ENCODE measurements at regions not wholly inside any gene's neighbourhood (a gene's known extent, or its start where the extent isn't known, plus 50 kb on each side); places are given as distances from the start of the nearest gene placed in this dataset.

DNA sequence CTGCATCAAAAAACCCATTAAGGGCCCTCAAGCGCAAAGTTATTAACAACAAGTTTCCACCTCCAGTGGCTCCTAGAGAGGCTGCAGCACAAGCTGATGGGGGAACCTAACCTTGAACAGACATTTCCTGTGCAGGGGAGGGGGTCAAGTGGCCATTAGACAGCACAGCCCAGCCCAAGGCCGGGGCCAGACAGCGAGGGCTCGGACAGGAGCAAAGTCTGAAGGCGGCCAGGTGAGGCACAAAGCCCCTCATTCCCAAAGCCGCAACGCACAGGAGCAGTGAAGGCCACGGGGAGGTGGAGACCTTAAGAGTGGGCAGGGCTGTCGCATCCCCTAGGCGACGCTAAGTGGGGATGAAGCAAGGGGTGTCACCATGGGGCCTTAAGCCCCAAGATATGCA is 73.2 kb upstream of the ZNF746 start:
- TF ChIP-seq, protein P1, sequence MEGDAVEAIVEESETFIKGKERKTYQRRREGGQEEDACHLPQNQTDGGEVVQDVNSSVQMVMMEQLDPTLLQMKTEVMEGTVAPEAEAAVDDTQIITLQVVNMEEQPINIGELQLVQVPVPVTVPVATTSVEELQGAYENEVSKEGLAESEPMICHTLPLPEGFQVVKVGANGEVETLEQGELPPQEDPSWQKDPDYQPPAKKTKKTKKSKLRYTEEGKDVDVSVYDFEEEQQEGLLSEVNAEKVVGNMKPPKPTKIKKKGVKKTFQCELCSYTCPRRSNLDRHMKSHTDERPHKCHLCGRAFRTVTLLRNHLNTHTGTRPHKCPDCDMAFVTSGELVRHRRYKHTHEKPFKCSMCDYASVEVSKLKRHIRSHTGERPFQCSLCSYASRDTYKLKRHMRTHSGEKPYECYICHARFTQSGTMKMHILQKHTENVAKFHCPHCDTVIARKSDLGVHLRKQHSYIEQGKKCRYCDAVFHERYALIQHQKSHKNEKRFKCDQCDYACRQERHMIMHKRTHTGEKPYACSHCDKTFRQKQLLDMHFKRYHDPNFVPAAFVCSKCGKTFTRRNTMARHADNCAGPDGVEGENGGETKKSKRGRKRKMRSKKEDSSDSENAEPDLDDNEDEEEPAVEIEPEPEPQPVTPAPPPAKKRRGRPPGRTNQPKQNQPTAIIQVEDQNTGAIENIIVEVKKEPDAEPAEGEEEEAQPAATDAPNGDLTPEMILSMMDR (IDR thresholded peaks at IDR 0.05; ENCODE audit: insufficient read depth, low read length, poor library complexity, severe bottlenecking): no peak
- Histone ChIP-seq H3K4me3 (ENCODE audit: low read depth, low read length) (no peak overlapping the region), H3K27me3 (ENCODE audit: control insufficient read depth, insufficient read depth, low read length) (no peaks in the 10 kb centered on the region), H3K36me3 (ENCODE audit: control insufficient read depth, insufficient read depth, low read length) (no peaks in the 10 kb centered on the region)
- DNase-seq (ENCODE audit: low read depth): no peak

DNA sequence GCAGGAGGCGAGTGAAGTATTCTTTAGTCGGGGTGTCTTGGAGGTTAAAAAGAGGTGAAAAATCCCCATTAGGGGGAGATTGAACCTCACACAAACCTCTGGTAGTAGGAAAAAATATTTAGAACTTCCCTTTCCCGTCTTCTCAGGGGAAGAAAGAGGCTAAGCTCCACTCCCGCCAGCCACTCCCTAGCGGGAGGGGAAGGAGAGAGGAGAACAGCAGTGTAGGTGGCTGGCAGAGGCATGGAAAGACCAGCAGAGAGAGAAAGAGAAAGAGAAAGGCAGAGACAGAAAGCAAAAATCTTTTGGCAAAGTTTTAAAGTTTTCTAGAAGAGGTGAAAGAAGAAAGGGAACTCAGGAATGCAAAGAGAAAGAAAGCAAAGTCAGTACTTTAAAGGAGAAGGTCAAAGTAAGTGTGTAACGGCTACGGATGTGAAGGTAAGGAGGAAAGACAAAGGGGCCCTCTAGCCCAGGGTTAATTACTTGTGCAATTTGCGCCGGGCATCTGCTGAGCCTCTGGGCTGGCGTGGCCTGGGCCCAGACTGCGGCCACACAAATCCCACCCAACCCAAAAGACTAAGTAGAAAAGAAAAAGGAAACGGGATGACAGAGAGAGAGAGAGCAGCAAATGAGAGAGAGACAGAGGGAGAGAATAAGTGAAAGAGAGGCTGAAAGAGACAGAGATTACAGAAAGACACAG is 72.3 kb upstream of the ZNF746 start:
- TF ChIP-seq, protein P1 (IDR thresholded peaks at IDR 0.05; ENCODE audit: insufficient read depth, low read length, poor library complexity, severe bottlenecking): no peak
- H3K27me3 ChIP-seq (ENCODE audit: control insufficient read depth, insufficient read depth, low read length): no peaks in the 10 kb centered on the region
- no peak for DNase-seq (ENCODE audit: low read depth)
- H3K4me3 ChIP-seq (ENCODE audit: low read depth, low read length): no peak overlapping the region
- no peaks in the 10 kb centered on the region for H3K36me3 ChIP-seq (ENCODE audit: control insufficient read depth, insufficient read depth, low read length)

DNA sequence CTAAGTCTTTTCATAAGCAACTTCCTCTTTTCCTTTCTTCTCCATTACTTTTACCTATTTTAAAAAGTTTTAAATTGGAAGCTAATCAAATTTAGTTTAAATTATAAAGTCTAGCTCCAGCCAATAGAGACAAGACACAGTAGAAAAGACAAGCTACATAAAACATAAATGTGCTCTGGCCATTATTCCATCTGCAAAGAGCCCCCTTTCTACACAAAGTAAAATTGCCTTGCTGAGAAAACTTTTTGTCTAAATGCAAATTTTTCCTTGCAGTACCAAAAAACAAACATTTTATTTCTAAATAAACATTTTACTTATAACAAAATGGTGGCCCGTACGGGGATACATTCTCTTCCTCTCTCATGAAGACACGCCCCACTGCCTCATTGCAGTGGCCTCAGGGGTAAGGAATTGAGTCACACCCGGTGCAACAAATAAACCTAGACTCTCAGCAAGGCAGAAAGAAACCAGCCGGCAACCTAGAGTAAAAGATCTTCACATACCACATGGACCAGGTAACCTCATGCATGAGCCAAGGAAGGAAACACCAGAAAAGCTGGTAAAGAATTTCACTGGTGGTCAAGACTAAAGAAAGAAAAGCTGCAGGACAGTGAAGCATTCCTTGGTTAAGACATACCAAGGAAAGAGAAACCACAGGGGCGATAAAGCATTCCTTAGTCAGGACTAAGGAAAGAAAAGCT is 71.6 kb upstream of the ZNF746 start:
- TF ChIP-seq, protein P1 (IDR thresholded peaks at IDR 0.05; ENCODE audit: insufficient read depth, low read length, poor library complexity, severe bottlenecking): no peak
- Histone ChIP-seq H3K36me3 (ENCODE audit: control insufficient read depth, insufficient read depth, low read length) (no peaks in the 10 kb centered on the region), H3K4me3 (ENCODE audit: low read depth, low read length) (no peak overlapping the region), H3K27me3 (ENCODE audit: control insufficient read depth, insufficient read depth, low read length) (no peaks in the 10 kb centered on the region)
- DNase-seq (ENCODE audit: low read depth): no peak

DNA sequence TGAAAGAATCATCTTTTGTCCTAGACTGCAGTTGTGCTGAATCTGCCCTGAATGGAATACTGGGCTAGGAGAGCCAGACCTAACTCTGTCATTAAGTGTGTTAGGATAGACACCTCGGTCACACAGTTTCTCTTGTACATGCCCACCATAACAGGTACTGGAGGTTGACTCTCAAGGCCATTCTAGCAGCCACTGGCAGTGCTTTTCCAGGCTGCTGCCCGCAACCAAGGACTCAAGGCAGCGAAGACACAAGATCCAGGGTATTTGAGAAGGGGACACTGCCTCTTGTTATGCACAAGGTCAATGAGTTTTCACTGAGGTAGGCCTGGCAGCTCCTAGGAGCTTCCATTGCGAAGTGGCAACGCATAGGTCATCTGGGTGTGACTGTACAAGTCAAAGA is 70.6 kb upstream of the ZNF746 start:
- no peak overlapping the region for H3K4me3 ChIP-seq (ENCODE audit: low read depth, low read length)
- no peaks in the 10 kb centered on the region for H3K36me3 ChIP-seq (ENCODE audit: control insufficient read depth, insufficient read depth, low read length)
- DNase-seq (ENCODE audit: low read depth): no peak
- TF ChIP-seq, protein P1 (IDR thresholded peaks at IDR 0.05; ENCODE audit: insufficient read depth, low read length, poor library complexity, severe bottlenecking): no peak
- H3K27me3 ChIP-seq (ENCODE audit: control insufficient read depth, insufficient read depth, low read length): no peaks in the 10 kb centered on the region

DNA sequence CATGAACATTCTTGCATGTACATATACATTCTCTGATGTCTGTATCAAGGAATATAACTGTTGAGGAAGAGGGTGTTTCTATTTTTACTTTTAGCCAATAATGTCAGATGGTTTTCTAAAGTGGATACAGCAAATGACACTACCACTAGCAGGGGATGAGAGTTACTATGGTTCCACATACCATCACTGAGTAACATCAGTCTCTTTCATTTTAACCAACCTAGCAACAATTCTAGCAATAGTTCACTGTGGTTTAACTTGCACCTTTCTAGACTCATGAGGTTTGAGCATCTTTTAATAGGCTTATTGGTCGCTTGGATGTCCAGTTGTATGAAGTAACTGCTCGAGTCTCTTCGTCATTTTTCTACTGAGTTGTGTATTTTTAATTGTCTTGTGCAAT is 68.5 kb upstream of the ZNF746 start:
- Histone ChIP-seq H3K36me3 (ENCODE audit: control insufficient read depth, insufficient read depth, low read length) (no peaks in the 10 kb centered on the region), H3K4me3 (ENCODE audit: low read depth, low read length) (no peak overlapping the region), H3K27me3 (ENCODE audit: control insufficient read depth, insufficient read depth, low read length) (no peaks in the 10 kb centered on the region)
- TF ChIP-seq, protein P1 (IDR thresholded peaks at IDR 0.05; ENCODE audit: insufficient read depth, low read length, poor library complexity, severe bottlenecking): no peak
- DNase-seq (ENCODE audit: low read depth): no peak

DNA sequence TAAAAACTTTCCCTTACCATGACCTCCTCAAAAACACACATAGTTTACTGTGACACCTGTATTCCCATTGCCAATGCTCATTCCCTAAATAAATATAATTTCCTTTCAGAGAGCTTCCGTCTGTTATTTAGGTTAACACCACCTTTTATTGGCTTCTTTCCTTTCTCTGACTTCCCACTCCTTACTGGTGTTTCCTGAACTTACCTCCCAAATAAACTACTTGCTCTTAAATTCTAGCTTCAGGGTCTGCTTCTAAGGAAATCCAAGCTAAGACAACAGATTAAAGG is 67.4 kb upstream of the ZNF746 start:
- TF ChIP-seq, protein P1 (IDR thresholded peaks at IDR 0.05; ENCODE audit: insufficient read depth, low read length, poor library complexity, severe bottlenecking): no peak
- no peak for DNase-seq (ENCODE audit: low read depth)
- no peak overlapping the region for H3K4me3 ChIP-seq (ENCODE audit: low read depth, low read length)
- H3K27me3 ChIP-seq (ENCODE audit: control insufficient read depth, insufficient read depth, low read length): no peaks in the 10 kb centered on the region
- peaks cover 2% of the 10 kb centered on the region for H3K36me3 ChIP-seq (ENCODE audit: control insufficient read depth, insufficient read depth, low read length)
